HepG2 (cell line): ENCODE measurements at regions not wholly inside any gene's neighbourhood (a gene's known extent, or its start where the extent isn't known, plus 50 kb on each side); places are given as distances from the start of the nearest gene placed in this dataset.
A peak's percentile ranks its signal among the peaks of the same experiment; 100 is the strongest.

Experiments used
- ARID5B ChIP-seq: IDR thresholded peaks from 2 replicates; pipeline ENCODE4 v1.4.0; 2020; ENCODE audit warnings: mild to moderate bottlenecking, missing genetic modification reagents
- CENPBD1 ChIP-seq: sonication (generic); formaldehyde crosslinking; IDR thresholded peaks from 2 replicates; pipeline ENCODE4 v1.8.0; 2022; ENCODE audit warnings: missing genetic modification reagents, low read depth, mild to moderate bottlenecking, borderline replicate concordance
- CTCF ChIP-seq: sonication (generic); formaldehyde crosslinking; IDR thresholded peaks from 2 replicates; pipeline ENCODE4 v1.5.0; 2020; ENCODE audit warnings: mild to moderate bottlenecking, missing genetic modification reagents, moderate library complexity
- DMTF1 ChIP-seq: sonication (generic); formaldehyde crosslinking; IDR thresholded peaks from 2 replicates; pipeline ENCODE4 v1.4.0; 2020; ENCODE audit warnings: mild to moderate bottlenecking, missing genetic modification reagents
- FOXO1 ChIP-seq: sonication (generic); formaldehyde crosslinking; IDR thresholded peaks from 2 replicates; pipeline ENCODE4 v1.4.0; 2020; ENCODE audit warnings: missing genetic modification reagents
- HIVEP1 ChIP-seq: sonication (generic); formaldehyde crosslinking; IDR thresholded peaks from 2 replicates; pipeline ENCODE4 v1.4.0; 2020; ENCODE audit warnings: mild to moderate bottlenecking, missing genetic modification reagents
- MIER3 ChIP-seq: IDR thresholded peaks from 2 replicates; pipeline ENCODE4 v1.6.1; 2016; ENCODE audit warnings: missing compliant biosample characterization, borderline replicate concordance
- SAP130 ChIP-seq: IDR thresholded peaks from 2 replicates; pipeline ENCODE4 v1.6.1; 2016; ENCODE audit warnings: low read depth
- ZNF232 ChIP-seq: sonication (generic); formaldehyde crosslinking; IDR thresholded peaks from 2 replicates; pipeline ENCODE4 v1.4.0; 2020; ENCODE audit warnings: missing genetic modification reagents, borderline replicate concordance
- ZNF280D ChIP-seq: sonication (generic); formaldehyde crosslinking; IDR thresholded peaks from 2 replicates; pipeline ENCODE4 v1.5.1; 2020; ENCODE audit warnings: mild to moderate bottlenecking, missing genetic modification reagents
- ZNF563 ChIP-seq: sonication (generic); formaldehyde crosslinking; IDR thresholded peaks from 2 replicates; pipeline ENCODE4 v1.8.0; 2022; ENCODE audit warnings: mild to moderate bottlenecking, moderate library complexity, missing genetic modification reagents
- ZNF691 ChIP-seq: sonication (generic); formaldehyde crosslinking; IDR thresholded peaks from 2 replicates; pipeline ENCODE4 v1.4.0; 2020; ENCODE audit warnings: missing genetic modification reagents, low read depth, mild to moderate bottlenecking, borderline replicate concordance
- ZNF781 ChIP-seq: sonication (generic); formaldehyde crosslinking; IDR thresholded peaks from 2 replicates; pipeline ENCODE4 v1.5.1; 2020; ENCODE audit warnings: borderline replicate concordance, mild to moderate bottlenecking, missing genetic modification reagents; ENCODE audit errors: not compliant biosample characterization
- ZNF891 ChIP-seq: sonication (generic); formaldehyde crosslinking; IDR thresholded peaks from 2 replicates; pipeline ENCODE4 v1.5.0; 2020; ENCODE audit warnings: mild to moderate bottlenecking, missing genetic modification reagents

- TF ChIP-seq ZNF232: 0 out of 2 replicates have a peak, but pooled peaks have one; percentile 57
- peak; percentile 7; the same call in 1 of the 2 replicates for TF ChIP-seq MIER3
- no peak; the same call in 1 of the 2 replicates for TF ChIP-seq ZNF691 (CRISPR knock-in tag)
- TF ChIP-seq ZNF891 (CRISPR knock-in tag): peak; percentile 8; the same call in 1 of the 2 replicates
- 0 out of 2 replicates have a peak, but pooled peaks have one; percentile 13 for TF ChIP-seq ARID5B (CRISPR knock-in tag)
- TF ChIP-seq CTCF (CRISPR knock-in tag): peak; percentile 18; the same call in 1 of the 2 replicates
- 0 out of 2 replicates have a peak, but pooled peaks have one; percentile 53 for TF ChIP-seq DMTF1 (CRISPR knock-in tag)
- peak; percentile 53; the same call in 1 of the 2 replicates for TF ChIP-seq ZNF563 (CRISPR knock-in tag)
- 0 out of 2 replicates have a peak, but pooled peaks have one; percentile 16 for TF ChIP-seq HIVEP1 (CRISPR knock-in tag)
- no peak for TF ChIP-seq FOXO1 (CRISPR knock-in tag)
- peak; percentile 56 for TF ChIP-seq ZNF781 (CRISPR knock-in tag)
- TF ChIP-seq SAP130 (CRISPR knock-in tag): peak; percentile 31; the same call in 1 of the 2 replicates
- TF ChIP-seq ZNF280D (CRISPR knock-in tag): peak; percentile 94
- no peak for TF ChIP-seq CENPBD1 (CRISPR knock-in tag)
Measured at GRCh38 chr6:28634761-28635546, 109.3 kb downstream of the GPX5 start (continued).
